ENCODE measurements at regions not wholly inside any gene's neighbourhood (a gene's known extent, or its start where the extent isn't known, plus 50 kb on each side); places are given as distances from the start of the nearest gene placed in this dataset. TPM values are rescaled to one million over a fixed set of nuclear protein-coding genes. Genes with fewer than 3 reads are reported as not detected.

DNA sequence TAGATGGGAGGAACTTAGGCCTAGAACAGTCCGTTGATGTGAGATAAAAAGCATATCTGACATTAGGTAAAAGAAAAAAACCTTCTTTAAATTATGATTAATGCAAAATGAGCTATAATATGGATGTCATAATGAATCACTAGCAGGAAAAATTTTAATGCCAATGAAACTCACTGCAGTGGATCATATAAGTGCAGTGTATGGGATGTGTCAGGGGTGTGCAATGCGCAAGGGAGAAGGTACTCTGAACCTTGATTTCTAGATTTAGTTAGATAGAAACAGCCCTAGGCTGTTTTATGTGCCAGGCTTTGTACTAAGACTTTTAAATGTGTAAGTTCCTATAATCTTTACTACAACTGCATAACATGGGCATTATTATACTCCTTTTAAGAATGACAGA is 50.4 kb upstream of the NXPH2 start:
- DNase-seq = no peak

Small RNAs in the stretch of these regions (small RNA-seq; reads per million reads assigned to genes)
- gene RF00139 (ENCODE audit: low replicate concordance) = not detected
- not detected for gene RN7SKP286 (ENCODE audit: low replicate concordance)

Measured in skin of body (tissue), 2 donors.